K562 (cell line): ENCODE measurements at regions not wholly inside any gene's neighbourhood (a gene's known extent, or its start where the extent isn't known, plus 50 kb on each side); places are given as distances from the start of the nearest gene placed in this dataset.

Source experiments
- CHD4 ChIP-seq: fragments of 200-600 bp; sonication (generic); IDR thresholded peaks from 3 replicates; pipeline ENCODE4 v1.6.1; 2012; ENCODE audit warnings: low read depth, mild to moderate bottlenecking, mixed read lengths, low read length, inconsistent platforms; ENCODE audit not compliant: insufficient read depth, insufficient replicate concordance, poor library complexity, severe bottlenecking
- DMBX1 ChIP-seq: fragments of 250-450 bp; sonication (Bioruptor Pico); IDR thresholded peaks from 2 replicates; pipeline ENCODE4 v1.8.0; 2022; ENCODE audit warnings: inconsistent platforms, mild to moderate bottlenecking, moderate library complexity, borderline replicate concordance
- EZH2 ChIP-seq: IDR thresholded peaks from 2 replicates; pipeline ENCODE4 v1.6.1; 2012; ENCODE audit warnings: low read depth, mild to moderate bottlenecking, inconsistent platforms, low read length, borderline replicate concordance
- POLR2AphosphoS5 ChIP-seq: IDR thresholded peaks from 2 replicates; pipeline ENCODE4 v1.6.1; 2011; ENCODE audit warnings: mild to moderate bottlenecking, low read depth, low read length, moderate library complexity; ENCODE audit not compliant: control insufficient read depth, insufficient read depth
- SMAD1 ChIP-seq: fragments of 150-350 bp; IDR thresholded peaks from 2 replicates; pipeline ENCODE4 v1.6.1; 2014; ENCODE audit warnings: low read length, low read depth; ENCODE audit not compliant: partially characterized antibody
- SRF ChIP-seq, 2 experiments: fragments of 250-450, 450-650 bp in 1 of 2; sonication (Bioruptor Pico) in 1 of 2; sonication (generic) in 1 of 2; formaldehyde crosslinking; IDR thresholded peaks; 2 replicates each; pipeline versions ENCODE4 v1.5.0 to v1.5.1; 2020 to 2022; ENCODE audit warnings: mild to moderate bottlenecking in 1 of 2, missing genetic modification reagents in 1 of 2
- ZNF134 ChIP-seq: fragments of 250-450 bp; sonication (Bioruptor Pico); conservative IDR thresholded peaks from 2 replicates; pipeline ENCODE4 v1.4.0; 2020
- ZNF707 ChIP-seq: fragments of 250-450 bp; sonication (Bioruptor Pico); conservative IDR thresholded peaks from 2 replicates; pipeline ENCODE4 v1.8.0; 2022; ENCODE audit warnings: inconsistent platforms, mild to moderate bottlenecking, moderate library complexity

DNA sequence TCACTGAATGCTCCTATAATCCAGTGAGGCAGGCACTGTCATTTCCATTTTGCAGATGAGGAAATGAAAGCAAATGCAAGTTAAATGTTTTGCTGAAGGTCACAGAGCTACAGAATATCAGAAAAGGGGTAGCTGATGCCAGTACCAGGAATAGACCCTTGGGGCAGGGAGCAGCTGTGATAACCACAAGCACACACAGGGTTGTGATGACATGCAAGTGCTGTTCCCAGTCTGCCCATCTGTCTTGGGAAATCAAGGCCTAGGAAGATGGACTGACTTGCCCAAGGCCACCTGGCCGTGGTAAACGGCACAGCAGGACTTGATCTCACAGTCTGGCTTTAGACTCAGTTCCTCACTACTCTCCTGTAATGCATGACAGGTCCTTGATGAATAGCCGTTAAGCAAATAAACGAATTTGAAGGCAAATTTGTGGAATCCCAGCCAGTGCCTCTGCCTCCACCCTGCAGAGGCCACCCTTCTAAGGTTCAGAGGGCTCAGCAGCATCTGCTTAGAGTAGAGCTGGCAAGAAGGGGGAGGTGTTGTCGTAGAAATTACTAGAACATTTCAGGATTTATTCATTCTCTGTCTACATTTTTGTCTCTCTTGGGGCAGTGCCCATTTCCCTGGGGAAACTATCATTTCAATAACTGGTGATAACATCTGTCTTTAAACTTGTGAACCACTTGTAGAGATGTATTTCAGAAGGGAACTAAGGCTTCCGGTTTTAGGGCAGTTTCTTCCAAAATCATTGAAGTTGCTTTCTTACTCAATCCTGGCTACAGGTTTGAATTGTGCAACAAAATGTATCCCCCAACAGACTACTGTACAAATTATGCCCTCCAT, 53.2 kb upstream of the MRPS6 start:
- TF ChIP-seq EZH2 (no peak), ZNF707 (no peak), POLR2AphosphoS5 (no peak), SMAD1 (no peak), DMBX1 (CRISPR knock-in tag) (no peak), SRF (CRISPR knock-in tag; IDR thresholded peaks at IDR 0.05) (peak in 1 of 2 experiments; percentile 40; a peak in 1 of 4 replicates), ZNF134 (CRISPR knock-in tag) (no peak), CHD4 (no peak)
